ENCODE measurements at regions not wholly inside any gene's neighbourhood (a gene's known extent, or its start where the extent isn't known, plus 50 kb on each side); places are given as distances from the start of the nearest gene placed in this dataset.

DNA sequence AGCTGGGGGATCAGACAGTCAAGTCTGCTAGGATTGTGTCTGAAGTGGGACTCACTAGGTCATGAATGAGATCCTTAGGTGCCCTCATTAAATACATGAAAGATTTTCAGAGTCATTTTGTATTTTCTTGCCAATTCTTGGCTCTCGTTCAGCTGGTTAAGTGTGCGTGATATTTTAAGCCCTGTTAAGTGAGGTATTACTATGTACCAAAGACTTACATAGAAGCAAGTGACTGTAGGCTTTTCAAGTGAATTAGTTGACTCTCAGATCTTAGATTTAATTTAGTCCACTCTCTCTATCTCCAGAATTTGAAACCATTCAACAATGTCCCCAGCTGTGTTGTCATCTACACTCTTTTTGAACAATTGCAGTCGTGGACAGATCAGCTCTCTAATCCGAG, 219.4 kb downstream of the FOXL1 start:
- no peak for TF ChIP-seq SIX5 (IDR thresholded peaks at IDR 0.05; ENCODE audit: low read depth, low read length, severe bottlenecking)
- no peak for TF ChIP-seq DPF2 (IDR thresholded peaks at IDR 0.05)
- no peak for TF ChIP-seq ESRRA (IDR thresholded peaks at IDR 0.05; ENCODE audit: low read length)
- no peak for TF ChIP-seq TCF3 (IDR thresholded peaks at IDR 0.05; ENCODE audit: borderline replicate concordance, insufficient read depth, low read depth, low read length)
- no peak for TF ChIP-seq ZNF384 (IDR thresholded peaks at IDR 0.05; ENCODE audit: borderline replicate concordance, low read depth, low read length)
- TF ChIP-seq RCOR1 (conservative IDR thresholded peaks at IDR 0.05; ENCODE audit: low read depth, low read length): no peak
- TF ChIP-seq SP1 (IDR thresholded peaks at IDR 0.05; ENCODE audit: low read depth, low read length): no peak
- no peak for TF ChIP-seq SRF (IDR thresholded peaks at IDR 0.05; ENCODE audit: low read depth in 2 of 2, low read length in 2 of 2)
- TF ChIP-seq BMI1 (IDR thresholded peaks at IDR 0.05; ENCODE audit: borderline replicate concordance): no peak
- TF ChIP-seq GATAD2B (conservative IDR thresholded peaks at IDR 0.05; ENCODE audit: low read depth): no peak
- no peak for TF ChIP-seq MTA2 (IDR thresholded peaks at IDR 0.05; ENCODE audit: low read depth)
- no peak for TF ChIP-seq SMAD1 (IDR thresholded peaks at IDR 0.05; ENCODE audit: low read depth, partially characterized antibody)
- TF ChIP-seq, protein P1, sequence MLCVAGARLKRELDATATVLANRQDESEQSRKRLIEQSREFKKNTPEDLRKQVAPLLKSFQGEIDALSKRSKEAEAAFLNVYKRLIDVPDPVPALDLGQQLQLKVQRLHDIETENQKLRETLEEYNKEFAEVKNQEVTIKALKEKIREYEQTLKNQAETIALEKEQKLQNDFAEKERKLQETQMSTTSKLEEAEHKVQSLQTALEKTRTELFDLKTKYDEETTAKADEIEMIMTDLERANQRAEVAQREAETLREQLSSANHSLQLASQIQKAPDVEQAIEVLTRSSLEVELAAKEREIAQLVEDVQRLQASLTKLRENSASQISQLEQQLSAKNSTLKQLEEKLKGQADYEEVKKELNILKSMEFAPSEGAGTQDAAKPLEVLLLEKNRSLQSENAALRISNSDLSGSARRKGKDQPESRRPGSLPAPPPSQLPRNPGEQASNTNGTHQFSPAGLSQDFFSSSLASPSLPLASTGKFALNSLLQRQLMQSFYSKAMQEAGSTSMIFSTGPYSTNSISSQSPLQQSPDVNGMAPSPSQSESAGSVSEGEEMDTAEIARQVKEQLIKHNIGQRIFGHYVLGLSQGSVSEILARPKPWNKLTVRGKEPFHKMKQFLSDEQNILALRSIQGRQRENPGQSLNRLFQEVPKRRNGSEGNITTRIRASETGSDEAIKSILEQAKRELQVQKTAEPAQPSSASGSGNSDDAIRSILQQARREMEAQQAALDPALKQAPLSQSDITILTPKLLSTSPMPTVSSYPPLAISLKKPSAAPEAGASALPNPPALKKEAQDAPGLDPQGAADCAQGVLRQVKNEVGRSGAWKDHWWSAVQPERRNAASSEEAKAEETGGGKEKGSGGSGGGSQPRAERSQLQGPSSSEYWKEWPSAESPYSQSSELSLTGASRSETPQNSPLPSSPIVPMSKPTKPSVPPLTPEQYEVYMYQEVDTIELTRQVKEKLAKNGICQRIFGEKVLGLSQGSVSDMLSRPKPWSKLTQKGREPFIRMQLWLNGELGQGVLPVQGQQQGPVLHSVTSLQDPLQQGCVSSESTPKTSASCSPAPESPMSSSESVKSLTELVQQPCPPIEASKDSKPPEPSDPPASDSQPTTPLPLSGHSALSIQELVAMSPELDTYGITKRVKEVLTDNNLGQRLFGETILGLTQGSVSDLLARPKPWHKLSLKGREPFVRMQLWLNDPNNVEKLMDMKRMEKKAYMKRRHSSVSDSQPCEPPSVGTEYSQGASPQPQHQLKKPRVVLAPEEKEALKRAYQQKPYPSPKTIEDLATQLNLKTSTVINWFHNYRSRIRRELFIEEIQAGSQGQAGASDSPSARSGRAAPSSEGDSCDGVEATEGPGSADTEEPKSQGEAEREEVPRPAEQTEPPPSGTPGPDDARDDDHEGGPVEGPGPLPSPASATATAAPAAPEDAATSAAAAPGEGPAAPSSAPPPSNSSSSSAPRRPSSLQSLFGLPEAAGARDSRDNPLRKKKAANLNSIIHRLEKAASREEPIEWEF (IDR thresholded peaks at IDR 0.05; ENCODE audit: insufficient replicate concordance, low read depth, low read length): no peak
- no peak for TF ChIP-seq MEF2A (IDR thresholded peaks at IDR 0.05; ENCODE audit: insufficient read depth, low read depth, low read length)
- no peak for TF ChIP-seq NFXL1 (IDR thresholded peaks at IDR 0.05; ENCODE audit: borderline replicate concordance)
- TF ChIP-seq, protein P2, sequence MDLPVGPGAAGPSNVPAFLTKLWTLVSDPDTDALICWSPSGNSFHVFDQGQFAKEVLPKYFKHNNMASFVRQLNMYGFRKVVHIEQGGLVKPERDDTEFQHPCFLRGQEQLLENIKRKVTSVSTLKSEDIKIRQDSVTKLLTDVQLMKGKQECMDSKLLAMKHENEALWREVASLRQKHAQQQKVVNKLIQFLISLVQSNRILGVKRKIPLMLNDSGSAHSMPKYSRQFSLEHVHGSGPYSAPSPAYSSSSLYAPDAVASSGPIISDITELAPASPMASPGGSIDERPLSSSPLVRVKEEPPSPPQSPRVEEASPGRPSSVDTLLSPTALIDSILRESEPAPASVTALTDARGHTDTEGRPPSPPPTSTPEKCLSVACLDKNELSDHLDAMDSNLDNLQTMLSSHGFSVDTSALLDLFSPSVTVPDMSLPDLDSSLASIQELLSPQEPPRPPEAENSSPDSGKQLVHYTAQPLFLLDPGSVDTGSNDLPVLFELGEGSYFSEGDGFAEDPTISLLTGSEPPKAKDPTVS (IDR thresholded peaks at IDR 0.05; ENCODE audit: low read depth, low read length): no peak
- TF ChIP-seq, protein P3, sequence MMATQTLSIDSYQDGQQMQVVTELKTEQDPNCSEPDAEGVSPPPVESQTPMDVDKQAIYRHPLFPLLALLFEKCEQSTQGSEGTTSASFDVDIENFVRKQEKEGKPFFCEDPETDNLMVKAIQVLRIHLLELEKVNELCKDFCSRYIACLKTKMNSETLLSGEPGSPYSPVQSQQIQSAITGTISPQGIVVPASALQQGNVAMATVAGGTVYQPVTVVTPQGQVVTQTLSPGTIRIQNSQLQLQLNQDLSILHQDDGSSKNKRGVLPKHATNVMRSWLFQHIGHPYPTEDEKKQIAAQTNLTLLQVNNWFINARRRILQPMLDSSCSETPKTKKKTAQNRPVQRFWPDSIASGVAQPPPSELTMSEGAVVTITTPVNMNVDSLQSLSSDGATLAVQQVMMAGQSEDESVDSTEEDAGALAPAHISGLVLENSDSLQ (IDR thresholded peaks at IDR 0.05): no peak
- Histone ChIP-seq H3K4me1 (ENCODE audit: control insufficient read depth, insufficient read depth, low read length) (no peaks in the 10 kb centered on the region), H3K79me2 (ENCODE audit: control insufficient read depth, insufficient read depth, low read length) (no peaks in the 10 kb centered on the region), H3K9me3 (replicated peaks; ENCODE audit: control insufficient read depth, insufficient read depth, low read length) (no peaks in the 10 kb centered on the region), H3K9ac (ENCODE audit: control insufficient read depth, insufficient read depth, low read length) (no peak overlapping the region), H2AFZ (ENCODE audit: control insufficient read depth, low read depth, low read length) (no peak overlapping the region), H3K27me3 (replicated peaks in 1 of 2; ENCODE audit: control insufficient read depth in 2 of 2, insufficient read depth in 2 of 2, low read length in 1 of 2) (no peaks in the 10 kb centered on the region), H3K27ac (ENCODE audit: control insufficient read depth, insufficient read depth) (no peak overlapping the region), H3K4me2 (ENCODE audit: control insufficient read depth, insufficient read depth) (no peak overlapping the region), H3K36me3 (ENCODE audit: control insufficient read depth in 2 of 2, insufficient read depth in 2 of 2, low read length in 1 of 2) (no peaks in the 10 kb centered on the region), H3K4me3 (no peak overlapping the region), H4K20me1 (ENCODE audit: control insufficient read depth, insufficient read depth) (no peaks in the 10 kb centered on the region; the same call in 1 of the 2 replicates)
- WGBS (ENCODE audit: insufficient coverage, insufficient replicate concordance, low lambda C conversion rate, missing lambda C conversion rate): 23% methylated on average over 4 of the region's 4 CpGs
- ChIA-PET POLR2A (no interaction called here), SMC1A (ENCODE audit: uncharacterized antibody, unreplicated experiment) (interaction anchor here (0.7 kb wide), 1 partner anchor 37 kb away, joined by 3 read pairs; no protein-coding TSS in a partner anchor), CTCF (interaction anchor here (0.6 kb wide), 1 partner anchor 406 kb away, joined by 3 read pairs; no protein-coding TSS in a partner anchor), RAD21 (ENCODE audit: unreplicated experiment) (no interaction called here)
- no TSS peak for BruUV-seq (replicated peaks)
- DNase-seq (ENCODE audit: low read depth, low spot score) (no peak), FAIRE-seq (no peak), ATAC-seq (no peak)
- intact Hi-C loops (cut with micrococcal nuclease; ENCODE audit: unreplicated experiment): no loop called here
- in situ Hi-C loops (cut with MboI): no loop called here
